GM12878 (cell line): ENCODE measurements at regions not wholly inside any gene's neighbourhood (a gene's known extent, or its start where the extent isn't known, plus 50 kb on each side); places are given as distances from the start of the nearest gene placed in this dataset.

Source experiments
- ATF7 ChIP-seq: fragments of 450-650 bp; IDR thresholded peaks from 2 replicates; pipeline ENCODE4 v1.6.1; 2016; ENCODE audit warnings: low read depth, mild to moderate bottlenecking
- CBX5 ChIP-seq: sonication (generic); IDR thresholded peaks from 2 replicates; pipeline ENCODE4 v1.6.1; 2016; ENCODE audit warnings: low read depth, moderate library complexity, mild to moderate bottlenecking, inconsistent platforms
- EGR1 ChIP-seq, 2 experiments: IDR thresholded peaks; 1 replicate in 1 of 2; 2 replicates in 1 of 2; pipeline ENCODE4 v1.6.1; 2011 to 2012; ENCODE audit warnings: low read depth in 2 of 2, low read length in 2 of 2, borderline replicate concordance in 1 of 2, mild to moderate bottlenecking in 1 of 2, moderate library complexity in 1 of 2
- IKZF2 ChIP-seq, 2 experiments: fragments of 450-650 bp; IDR thresholded peaks; 2 replicates each; pipeline ENCODE4 v1.6.1; 2017; ENCODE audit warnings: mild to moderate bottlenecking in 2 of 2, moderate library complexity in 2 of 2
- JUNB ChIP-seq: IDR thresholded peaks from 2 replicates; pipeline ENCODE4 v1.6.1; 2016; ENCODE audit warnings: antibody characterized with exemption, mild to moderate bottlenecking
- MYB ChIP-seq: fragments of 150-350 bp; IDR thresholded peaks from 2 replicates; pipeline ENCODE4 v1.6.1; 2014; ENCODE audit warnings: mild to moderate bottlenecking, low read depth, low read length, borderline replicate concordance
- NBN ChIP-seq: fragments of 450-650 bp; IDR thresholded peaks from 2 replicates; pipeline ENCODE4 v1.6.1; 2016
- NFIC ChIP-seq: IDR thresholded peaks from 2 replicates; pipeline ENCODE4 v1.6.1; 2012; ENCODE audit warnings: low read depth, mild to moderate bottlenecking, inconsistent platforms, low read length, moderate library complexity
- NRF1 ChIP-seq: conservative IDR thresholded peaks from 2 replicates; pipeline ENCODE4 v1.6.1; 2011; ENCODE audit warnings: mild to moderate bottlenecking, low read depth, low read length, improper control_type of control experiment
- RAD21 ChIP-seq: IDR thresholded peaks from 2 replicates; pipeline ENCODE4 v1.6.1; 2011; ENCODE audit warnings: mild to moderate bottlenecking, low read depth, low read length, moderate library complexity; ENCODE audit not compliant: insufficient read depth
- RUNX3 ChIP-seq: IDR thresholded peaks from 2 replicates; pipeline ENCODE4 v1.6.1; 2012; ENCODE audit warnings: low read length, inconsistent platforms
- SIN3A ChIP-seq: IDR thresholded peaks from 2 replicates; pipeline ENCODE4 v1.6.1; 2012; ENCODE audit warnings: low read depth, low read length, improper control_type of control experiment
- SMC3 ChIP-seq: IDR thresholded peaks from 2 replicates; pipeline ENCODE4 v1.6.1; 2011; ENCODE audit warnings: low read length, improper control_type of control experiment, borderline replicate concordance
- TARDBP ChIP-seq: IDR thresholded peaks from 2 replicates; pipeline ENCODE4 v1.6.1; 2016; ENCODE audit warnings: borderline replicate concordance
- YY1 ChIP-seq: IDR thresholded peaks from 2 replicates; pipeline ENCODE4 v1.6.1; 2011; ENCODE audit warnings: low read depth, mild to moderate bottlenecking, low read length
- ZNF384 ChIP-seq: IDR thresholded peaks from 2 replicates; pipeline ENCODE4 v1.6.1; 2012; ENCODE audit warnings: low read depth, mild to moderate bottlenecking, low read length, improper control_type of control experiment, borderline replicate concordance
- TF ChIP-seq, protein P1 (sequence below): IDR thresholded peaks from 2 replicates; pipeline ENCODE4 v1.6.1; 2012; ENCODE audit warnings: low read length, inconsistent platforms
- TF ChIP-seq, protein P2 (sequence below): fragments of 450-650 bp; formaldehyde crosslinking; IDR thresholded peaks from 2 replicates; pipeline ENCODE4 v1.4.0; 2022; ENCODE audit warnings: mild to moderate bottlenecking, moderate library complexity
- TF ChIP-seq, protein P3 (sequence below): fragments of 450-650 bp; IDR thresholded peaks from 2 replicates; pipeline ENCODE4 v1.6.1; 2017; ENCODE audit warnings: low read depth, mild to moderate bottlenecking, moderate library complexity
- TF ChIP-seq, protein P4 (sequence below): fragments of 450-650 bp; IDR thresholded peaks from 2 replicates; pipeline ENCODE4 v1.6.1; 2017; ENCODE audit warnings: borderline replicate concordance
- TF ChIP-seq, protein P5 (sequence below): IDR thresholded peaks from 2 replicates; pipeline ENCODE4 v1.6.1; 2011; ENCODE audit warnings: borderline replicate concordance, low read depth, mild to moderate bottlenecking, moderate library complexity, low read length; ENCODE audit not compliant: insufficient read depth, poor library complexity, severe bottlenecking

DNA sequence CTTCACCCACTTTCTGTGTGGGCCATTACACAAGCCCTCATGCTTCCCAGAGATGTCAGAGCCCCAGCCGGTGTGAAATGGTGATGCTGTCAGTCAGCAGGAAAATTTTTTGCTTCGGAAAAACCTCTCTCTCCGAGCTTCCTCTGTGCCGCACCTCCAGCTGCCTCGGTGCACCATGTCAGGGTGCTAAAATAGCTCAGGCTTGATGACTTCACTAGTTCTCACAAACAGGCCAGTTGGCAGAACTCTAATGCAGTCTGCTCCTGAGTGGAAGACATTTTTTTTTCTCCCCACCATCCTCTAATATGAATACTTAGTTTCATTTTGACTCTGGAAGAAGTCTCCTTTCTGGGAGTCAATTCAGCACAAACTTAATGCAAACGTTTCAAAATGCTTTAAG, 71.3 kb downstream of the KLF12 start (continued):
- TF ChIP-seq, protein P1, sequence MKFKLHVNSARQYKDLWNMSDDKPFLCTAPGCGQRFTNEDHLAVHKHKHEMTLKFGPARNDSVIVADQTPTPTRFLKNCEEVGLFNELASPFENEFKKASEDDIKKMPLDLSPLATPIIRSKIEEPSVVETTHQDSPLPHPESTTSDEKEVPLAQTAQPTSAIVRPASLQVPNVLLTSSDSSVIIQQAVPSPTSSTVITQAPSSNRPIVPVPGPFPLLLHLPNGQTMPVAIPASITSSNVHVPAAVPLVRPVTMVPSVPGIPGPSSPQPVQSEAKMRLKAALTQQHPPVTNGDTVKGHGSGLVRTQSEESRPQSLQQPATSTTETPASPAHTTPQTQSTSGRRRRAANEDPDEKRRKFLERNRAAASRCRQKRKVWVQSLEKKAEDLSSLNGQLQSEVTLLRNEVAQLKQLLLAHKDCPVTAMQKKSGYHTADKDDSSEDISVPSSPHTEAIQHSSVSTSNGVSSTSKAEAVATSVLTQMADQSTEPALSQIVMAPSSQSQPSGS: peak; percentile 72
- peak; percentile 13; the same call in 1 of the 2 replicates for TF ChIP-seq RAD21
- TF ChIP-seq, protein P2, sequence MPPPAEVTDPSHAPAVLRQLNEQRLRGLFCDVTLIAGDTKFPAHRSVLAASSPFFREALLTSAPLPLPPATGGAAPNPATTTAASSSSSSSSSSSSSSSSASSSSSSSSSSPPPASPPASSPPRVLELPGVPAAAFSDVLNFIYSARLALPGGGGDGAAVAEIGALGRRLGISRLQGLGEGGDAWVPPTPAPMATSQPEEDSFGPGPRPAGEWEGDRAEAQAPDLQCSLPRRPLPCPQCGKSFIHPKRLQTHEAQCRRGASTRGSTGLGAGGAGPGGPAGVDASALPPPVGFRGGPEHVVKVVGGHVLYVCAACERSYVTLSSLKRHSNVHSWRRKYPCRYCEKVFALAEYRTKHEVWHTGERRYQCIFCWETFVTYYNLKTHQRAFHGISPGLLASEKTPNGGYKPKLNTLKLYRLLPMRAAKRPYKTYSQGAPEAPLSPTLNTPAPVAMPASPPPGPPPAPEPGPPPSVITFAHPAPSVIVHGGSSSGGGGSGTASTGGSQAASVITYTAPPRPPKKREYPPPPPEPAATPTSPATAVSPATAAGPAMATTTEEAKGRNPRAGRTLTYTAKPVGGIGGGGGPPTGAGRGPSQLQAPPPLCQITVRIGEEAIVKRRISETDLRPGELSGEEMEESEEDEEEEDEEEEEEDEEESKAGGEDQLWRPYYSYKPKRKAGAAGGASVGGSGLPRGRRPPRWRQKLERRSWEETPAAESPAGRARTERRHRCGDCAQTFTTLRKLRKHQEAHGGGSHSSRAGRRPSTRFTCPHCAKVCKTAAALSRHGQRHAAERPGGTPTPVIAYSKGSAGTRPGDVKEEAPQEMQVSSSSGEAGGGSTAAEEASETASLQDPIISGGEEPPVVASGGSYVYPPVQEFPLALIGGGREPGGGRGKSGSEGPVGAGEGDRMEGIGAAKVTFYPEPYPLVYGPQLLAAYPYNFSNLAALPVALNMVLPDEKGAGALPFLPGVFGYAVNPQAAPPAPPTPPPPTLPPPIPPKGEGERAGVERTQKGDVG (CRISPR knock-in tag): no peak
- TF ChIP-seq JUNB: peak; percentile 66
- TF ChIP-seq MYB: no peak
- no peak for TF ChIP-seq EGR1 (IDR thresholded peaks at IDR 0.05; ENCODE audit: borderline replicate concordance in 1 of 2, low read depth in 2 of 2, low read length in 2 of 2)
- no peak for TF ChIP-seq NRF1
- TF ChIP-seq YY1: peak; percentile 80
- peak; percentile 33 to 45; a peak in 2 of 4 replicates for TF ChIP-seq IKZF2 (IDR thresholded peaks at IDR 0.05)
- no peak for TF ChIP-seq SMC3
- TF ChIP-seq, protein P3, sequence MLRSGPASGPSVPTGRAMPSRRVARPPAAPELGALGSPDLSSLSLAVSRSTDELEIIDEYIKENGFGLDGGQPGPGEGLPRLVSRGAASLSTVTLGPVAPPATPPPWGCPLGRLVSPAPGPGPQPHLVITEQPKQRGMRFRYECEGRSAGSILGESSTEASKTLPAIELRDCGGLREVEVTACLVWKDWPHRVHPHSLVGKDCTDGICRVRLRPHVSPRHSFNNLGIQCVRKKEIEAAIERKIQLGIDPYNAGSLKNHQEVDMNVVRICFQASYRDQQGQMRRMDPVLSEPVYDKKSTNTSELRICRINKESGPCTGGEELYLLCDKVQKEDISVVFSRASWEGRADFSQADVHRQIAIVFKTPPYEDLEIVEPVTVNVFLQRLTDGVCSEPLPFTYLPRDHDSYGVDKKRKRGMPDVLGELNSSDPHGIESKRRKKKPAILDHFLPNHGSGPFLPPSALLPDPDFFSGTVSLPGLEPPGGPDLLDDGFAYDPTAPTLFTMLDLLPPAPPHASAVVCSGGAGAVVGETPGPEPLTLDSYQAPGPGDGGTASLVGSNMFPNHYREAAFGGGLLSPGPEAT: no peak
- TF ChIP-seq SIN3A: no peak
- no peak for TF ChIP-seq TARDBP
- TF ChIP-seq RUNX3: 0 out of 2 replicates have a peak, but pooled peaks have one; percentile 27
- TF ChIP-seq, protein P4, sequence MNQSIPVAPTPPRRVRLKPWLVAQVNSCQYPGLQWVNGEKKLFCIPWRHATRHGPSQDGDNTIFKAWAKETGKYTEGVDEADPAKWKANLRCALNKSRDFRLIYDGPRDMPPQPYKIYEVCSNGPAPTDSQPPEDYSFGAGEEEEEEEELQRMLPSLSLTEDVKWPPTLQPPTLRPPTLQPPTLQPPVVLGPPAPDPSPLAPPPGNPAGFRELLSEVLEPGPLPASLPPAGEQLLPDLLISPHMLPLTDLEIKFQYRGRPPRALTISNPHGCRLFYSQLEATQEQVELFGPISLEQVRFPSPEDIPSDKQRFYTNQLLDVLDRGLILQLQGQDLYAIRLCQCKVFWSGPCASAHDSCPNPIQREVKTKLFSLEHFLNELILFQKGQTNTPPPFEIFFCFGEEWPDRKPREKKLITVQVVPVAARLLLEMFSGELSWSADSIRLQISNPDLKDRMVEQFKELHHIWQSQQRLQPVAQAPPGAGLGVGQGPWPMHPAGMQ: no peak
- peak; percentile 50; the same call in 1 of the 2 replicates for TF ChIP-seq ZNF384
- TF ChIP-seq NBN: no peak
- TF ChIP-seq, protein P5, sequence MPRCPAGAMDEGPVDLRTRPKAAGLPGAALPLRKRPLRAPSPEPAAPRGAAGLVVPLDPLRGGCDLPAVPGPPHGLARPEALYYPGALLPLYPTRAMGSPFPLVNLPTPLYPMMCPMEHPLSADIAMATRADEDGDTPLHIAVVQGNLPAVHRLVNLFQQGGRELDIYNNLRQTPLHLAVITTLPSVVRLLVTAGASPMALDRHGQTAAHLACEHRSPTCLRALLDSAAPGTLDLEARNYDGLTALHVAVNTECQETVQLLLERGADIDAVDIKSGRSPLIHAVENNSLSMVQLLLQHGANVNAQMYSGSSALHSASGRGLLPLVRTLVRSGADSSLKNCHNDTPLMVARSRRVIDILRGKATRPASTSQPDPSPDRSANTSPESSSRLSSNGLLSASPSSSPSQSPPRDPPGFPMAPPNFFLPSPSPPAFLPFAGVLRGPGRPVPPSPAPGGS: no peak
- TF ChIP-seq NFIC: peak; percentile 30; the same call in 1 of the 2 replicates
- no peak for TF ChIP-seq CBX5
- peak; percentile 60 for TF ChIP-seq ATF7
